Keratinocyte (primary cell): ENCODE measurements at regions not wholly inside any gene's neighbourhood (a gene's known extent, or its start where the extent isn't known, plus 50 kb on each side); places are given as distances from the start of the nearest gene placed in this dataset.

Experiments used
- DNase-seq: peaks from one replicate; pipeline ENCODE4 v3.0.0-alpha.2; 2011; ENCODE audit warnings: low read depth, missing footprints, low spot score
- FAIRE-seq: peaks from 2 replicates; lab custom pipeline; 2011; peaks lifted over from hg19 to GRCh38; lab: Jason Lieb, UNC
- H2AFZ ChIP-seq: 2 replicates; pipeline ENCODE4 v1.6.0; 2012; ENCODE audit warnings: low read length, control low read depth, inconsistent platforms; ENCODE audit not compliant: control insufficient read depth
- H3K27ac ChIP-seq: 2 replicates; pipeline ENCODE4 v1.5.1; 2011; ENCODE audit warnings: low read length; ENCODE audit not compliant: control insufficient read depth, insufficient read depth
- H3K27me3 ChIP-seq: 3 replicates; pipeline ENCODE4 v1.6.0; 2011; ENCODE audit warnings: low read length; ENCODE audit not compliant: control insufficient read depth, insufficient read depth; ENCODE audit errors: extremely low read depth
- H3K36me3 ChIP-seq, 2 experiments: 2 replicates in 1 of 2; 3 replicates in 1 of 2; pipeline ENCODE4 v1.5.1; 2011; ENCODE audit warnings: low read length in 2 of 2, mild to moderate bottlenecking in 1 of 2; ENCODE audit not compliant: control insufficient read depth in 2 of 2, insufficient read depth in 2 of 2; ENCODE audit errors: extremely low read depth in 1 of 2
- H3K4me1 ChIP-seq: 3 replicates; pipeline ENCODE4 v1.5.1; 2011; ENCODE audit warnings: low read length; ENCODE audit not compliant: control insufficient read depth, insufficient read depth; ENCODE audit errors: extremely low read depth
- H3K4me2 ChIP-seq: 3 replicates; pipeline ENCODE4 v1.6.0; 2011; ENCODE audit warnings: low read depth, low read length; ENCODE audit not compliant: control insufficient read depth, insufficient read depth; ENCODE audit errors: extremely low read depth
- H3K4me3 ChIP-seq, 3 experiments: fragments of 200-600 bp in 1 of 3; sonication (generic) in 1 of 3; 2 replicates in 2 of 3; 3 replicates in 1 of 3; pipeline ENCODE4 v1.5.1; 2011 to 2016; ENCODE audit warnings: low read length in 3 of 3, mild to moderate bottlenecking in 3 of 3, control low read depth in 2 of 3, inconsistent platforms in 1 of 3, low read depth in 1 of 3, mixed read lengths in 1 of 3, mixed run types in 1 of 3, moderate library complexity in 1 of 3; ENCODE audit not compliant: control insufficient read depth in 2 of 3, insufficient read depth in 2 of 3; ENCODE audit errors: extremely low read depth in 1 of 3
- H3K79me2 ChIP-seq: 2 replicates; pipeline ENCODE4 v1.6.0; 2012; ENCODE audit warnings: low read length; ENCODE audit not compliant: control insufficient read depth, insufficient read depth
- H3K9ac ChIP-seq: 3 replicates; pipeline ENCODE4 v1.6.0; 2011; ENCODE audit warnings: low read length; ENCODE audit not compliant: control insufficient read depth, insufficient read depth; ENCODE audit errors: extremely low read depth
- H3K9me1 ChIP-seq: 3 replicates; pipeline ENCODE4 v1.6.0; 2011; ENCODE audit warnings: low read length; ENCODE audit not compliant: control insufficient read depth, insufficient read depth; ENCODE audit errors: extremely low read depth
- H3K9me3 ChIP-seq: 2 replicates; pipeline ENCODE4 v1.5.1; 2012; ENCODE audit warnings: low read depth, low read length; ENCODE audit not compliant: control insufficient read depth
- H4K20me1 ChIP-seq: 3 replicates; pipeline ENCODE4 v1.6.0; 2011; ENCODE audit warnings: low read length; ENCODE audit not compliant: control insufficient read depth, insufficient read depth; ENCODE audit errors: extremely low read depth
- CTCF ChIP-seq, 3 experiments: IDR thresholded peaks in 1 of 3; conservative IDR thresholded peaks in 1 of 3; optimal IDR thresholded peaks in 1 of 3; 2 replicates in 2 of 3; 3 replicates in 1 of 3; pipeline versions ENCODE3 to v1.5.1; 2011; ENCODE audit warnings: low read length in 3 of 3, mild to moderate bottlenecking in 3 of 3, moderate library complexity in 2 of 3, control low read depth in 1 of 3, inconsistent platforms in 1 of 3; ENCODE audit not compliant: insufficient read depth in 2 of 3; ENCODE audit errors: extremely low read depth in 1 of 3
- EZH2 ChIP-seq: IDR thresholded peaks from one replicate; pipeline ENCODE4 v1.6.1; 2012; ENCODE audit warnings: inconsistent platforms, mild to moderate bottlenecking, low read length, moderate library complexity
- dilution Hi-C: fragments of 300-500 bp; cut with MboI; formaldehyde crosslinking; loops from one replicate; pipeline ENCODE4 v1.7.0; 2020; ENCODE audit warnings: low sequenced_read_pairs; ENCODE audit not compliant: extremely low pct_ligation_motif_present

DNA sequence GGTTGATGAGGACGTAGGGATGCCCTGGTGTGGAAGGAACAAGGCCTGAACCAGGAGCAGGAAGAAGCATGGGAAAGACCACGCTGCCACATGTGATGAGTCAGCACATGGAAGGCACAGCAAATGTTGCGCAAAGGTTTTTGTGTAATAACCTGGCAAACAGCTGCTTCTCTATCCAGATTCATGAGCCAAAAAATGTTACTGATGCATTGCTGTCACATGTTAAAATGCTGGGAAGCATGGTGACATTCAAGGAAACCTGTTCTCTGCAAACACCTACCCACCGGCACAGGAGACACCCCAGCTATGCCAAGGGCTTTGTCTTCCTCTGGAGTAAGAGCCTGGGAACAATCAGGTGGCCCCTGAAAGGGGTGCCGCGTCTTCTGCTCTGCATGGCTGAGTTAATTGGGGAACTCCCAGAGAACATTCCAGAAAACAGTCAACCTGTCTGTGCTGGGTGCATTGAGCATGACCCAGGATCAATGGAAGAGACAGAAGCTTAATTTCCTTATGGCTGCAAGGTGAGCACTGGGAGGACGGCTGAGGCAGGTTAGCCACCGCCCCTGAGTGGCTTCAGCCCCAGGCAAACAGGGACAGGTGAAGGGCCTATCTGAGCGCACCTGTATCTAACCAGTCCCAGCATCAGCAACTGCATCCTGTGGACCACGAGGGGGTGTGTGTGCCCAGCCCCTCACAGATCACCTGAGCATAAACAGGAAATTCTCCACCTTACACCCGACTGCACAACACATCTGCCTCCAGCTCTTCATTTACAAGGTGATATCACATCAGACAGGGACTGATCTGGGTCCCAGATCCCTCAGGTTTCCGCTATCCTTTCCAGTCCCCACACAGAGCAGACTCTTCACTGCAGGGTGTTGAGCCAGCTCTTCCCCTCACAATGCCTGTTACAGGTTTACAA lies 108.4 kb downstream of the GGTLC2 start:
- H3K9me1 ChIP-seq, result no peaks in the 10 kb centered on the region
- H3K9me3 ChIP-seq, result no peaks in the 10 kb centered on the region
- H3K27me3 ChIP-seq, result no peaks in the 10 kb centered on the region
- no peaks in the 10 kb centered on the region for H3K36me3 ChIP-seq
- H4K20me1 ChIP-seq, result no peaks in the 10 kb centered on the region
- no peak overlapping the region for H3K4me3 ChIP-seq
- dilution Hi-C loops, result no loop called here
- H2AFZ ChIP-seq, result no peak overlapping the region
- H3K4me2 ChIP-seq, result no peak overlapping the region
- no peaks in the 10 kb centered on the region for H3K79me2 ChIP-seq
- H3K9ac ChIP-seq, result no peak overlapping the region
- H3K4me1 ChIP-seq, result no peaks in the 10 kb centered on the region
- H3K27ac ChIP-seq, result no peak overlapping the region
- no peak for FAIRE-seq
- TF ChIP-seq CTCF (optimal IDR thresholded peaks at IDR 0.05 in 1 of 3, IDR thresholded peaks at IDR 0.05 in 1 of 3, conservative IDR thresholded peaks at IDR 0.05 in 1 of 3; ENCODE audit: extremely low read depth in 1 of 3, insufficient read depth in 2 of 3, low read length in 3 of 3), result no peak
- TF ChIP-seq EZH2, result no peak
- DNase-seq, result no peak

DNA sequence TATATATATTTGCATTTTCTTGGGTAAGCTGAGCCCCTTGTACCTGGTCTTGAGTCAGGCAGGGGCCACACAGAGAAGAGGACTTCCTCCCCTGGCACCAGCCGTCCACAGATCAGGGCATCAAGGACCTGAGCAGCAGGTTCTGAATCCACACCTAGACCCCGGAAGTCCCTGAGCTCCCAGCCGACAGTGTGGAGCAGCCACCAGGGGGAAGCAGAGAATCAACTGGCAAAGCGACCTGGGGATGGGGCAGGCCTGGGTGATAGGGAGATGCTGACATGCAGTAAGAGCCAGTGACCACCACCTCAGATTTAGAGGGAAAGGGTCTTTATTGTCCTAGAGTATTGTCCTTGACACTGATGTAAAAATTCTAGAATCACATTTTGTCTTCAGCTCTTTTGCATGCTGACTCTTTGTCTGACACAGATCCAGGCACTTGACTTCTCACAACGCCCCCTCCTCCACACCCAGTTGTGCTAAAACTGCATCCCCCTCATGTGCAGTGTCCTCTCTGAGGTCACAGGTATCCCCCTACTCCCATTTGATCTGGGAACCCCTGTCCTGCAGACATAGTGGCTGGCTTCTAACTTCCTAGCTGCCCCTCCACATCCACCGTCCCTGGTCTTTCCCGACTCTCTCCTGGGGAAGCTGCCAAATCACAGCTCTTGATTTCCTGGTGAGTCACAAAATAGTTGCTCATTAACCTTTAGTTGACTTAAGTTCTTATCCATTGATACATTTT lies 109.3 kb downstream of the GGTLC2 start:
- no peak for DNase-seq
- H2AFZ ChIP-seq, result no peak overlapping the region
- no peaks in the 10 kb centered on the region for H3K36me3 ChIP-seq
- no peaks in the 10 kb centered on the region for H3K9me3 ChIP-seq
- H3K4me3 ChIP-seq, result no peak overlapping the region
- no peaks in the 10 kb centered on the region for H3K79me2 ChIP-seq
- no peaks in the 10 kb centered on the region for H3K4me1 ChIP-seq
- TF ChIP-seq CTCF (optimal IDR thresholded peaks at IDR 0.05 in 1 of 3, IDR thresholded peaks at IDR 0.05 in 1 of 3, conservative IDR thresholded peaks at IDR 0.05 in 1 of 3; ENCODE audit: extremely low read depth in 1 of 3, insufficient read depth in 2 of 3, low read length in 3 of 3), result peak; percentile 76 to 88 (median 77)
- TF ChIP-seq EZH2, result no peak
- H3K4me2 ChIP-seq, result no peak overlapping the region
- dilution Hi-C loops, result no loop called here
- no peaks in the 10 kb centered on the region for H3K27me3 ChIP-seq
- no peak for FAIRE-seq
- H3K9ac ChIP-seq, result no peak overlapping the region
- H3K9me1 ChIP-seq, result no peaks in the 10 kb centered on the region
- no peak overlapping the region for H3K27ac ChIP-seq
- H4K20me1 ChIP-seq, result no peaks in the 10 kb centered on the region
